ENCODE measurements at regions not wholly inside any gene's neighbourhood (a gene's known extent, or its start where the extent isn't known, plus 50 kb on each side); places are given as distances from the start of the nearest gene placed in this dataset.

- no peak for TF ChIP-seq CTCF (IDR thresholded peaks at IDR 0.05; ENCODE audit: low read depth, low read length, poor library complexity, severe bottlenecking)
- no peak for TF ChIP-seq EZH2phosphoT487 (IDR thresholded peaks at IDR 0.05; ENCODE audit: borderline replicate concordance, low read length)
Measured at GRCh38 chr4:101418466-101418865, 71.1 kb upstream of the PPP3CA start.
